Smooth muscle cell of the brain vasculature (primary cell): ENCODE measurements at regions not wholly inside any gene's neighbourhood (a gene's known extent, or its start where the extent isn't known, plus 50 kb on each side); places are given as distances from the start of the nearest gene placed in this dataset.

Experiments used
- DNase-seq: peaks from one replicate; pipeline ENCODE4 v3.0.0-alpha.2; 2012; ENCODE audit warnings: low read depth, low spot score

GRCh38 chr5:29853711-29854220, 1339.7 kb upstream of the CDH6 start:
- DNase-seq: no peak

GRCh38 chr5:29852329-29852728, 1341.2 kb upstream of the CDH6 start:
- no peak for DNase-seq

GRCh38 chr5:29845206-29845605, 1348.3 kb upstream of the CDH6 start:
- no peak for DNase-seq

- no peak for DNase-seq
Measured at GRCh38 chr5:29833394-29833793, 1360.1 kb upstream of the CDH6 start.

- no peak for DNase-seq
Measured at GRCh38 chr5:29822521-29822920, 1371.0 kb upstream of the CDH6 start.

- no peak for DNase-seq
Measured at GRCh38 chr5:29811914-29812679, 1381.4 kb upstream of the CDH6 start.

GRCh38 chr5:29805804-29806203, 1387.7 kb upstream of the CDH6 start:
- DNase-seq: no peak

GRCh38 chr5:29800752-29801151, 1392.7 kb upstream of the CDH6 start:
- no peak for DNase-seq

- DNase-seq: no peak
Measured at GRCh38 chr5:29796013-29796412, 1397.5 kb upstream of the CDH6 start.

- DNase-seq: no peak
Measured at GRCh38 chr5:29795096-29795652, 1398.3 kb upstream of the CDH6 start.

GRCh38 chr5:29794141-29794787, 1399.2 kb upstream of the CDH6 start:
- no peak for DNase-seq

- no peak for DNase-seq
Measured at GRCh38 chr5:29790281-29790680, 1403.2 kb upstream of the CDH6 start.

- no peak for DNase-seq
Measured at GRCh38 chr5:29780401-29780800, 1413.1 kb upstream of the CDH6 start.

- DNase-seq: no peak
Measured at GRCh38 chr5:29779141-29779540, 1414.3 kb upstream of the CDH6 start.

- DNase-seq: no peak
Measured at GRCh38 chr5:29777373-29777772, 1416.1 kb upstream of the CDH6 start.

- no peak for DNase-seq
Measured at GRCh38 chr5:29770936-29771335, 1422.5 kb upstream of the CDH6 start.

- no peak for DNase-seq
Measured at GRCh38 chr5:29769474-29769873, 1424.0 kb upstream of the CDH6 start.

- no peak for DNase-seq
Measured at GRCh38 chr5:29758986-29759421, 1434.5 kb upstream of the CDH6 start.

GRCh38 chr5:29750453-29750852, 1443.0 kb upstream of the CDH6 start:
- DNase-seq: no peak

GRCh38 chr5:29744618-29745017, 1448.9 kb upstream of the CDH6 start:
- no peak for DNase-seq

GRCh38 chr5:29720954-29721353, 1472.5 kb upstream of the CDH6 start:
- DNase-seq: no peak

GRCh38 chr5:29719171-29719570, 1474.3 kb upstream of the CDH6 start:
- no peak for DNase-seq

GRCh38 chr5:29715167-29715566, 1478.3 kb upstream of the CDH6 start:
- DNase-seq: no peak
